Sigmoid colon (tissue), 4 donors: ENCODE measurements at regions not wholly inside any gene's neighbourhood (a gene's known extent, or its start where the extent isn't known, plus 50 kb on each side); places are given as distances from the start of the nearest gene placed in this dataset.

Source experiments
- CTCF ChIP-seq, 4 experiments: fragments of 450-650 bp in 3 of 4; fragments of 200-600 bp in 1 of 4; IDR thresholded peaks; one replicate each; pipeline ENCODE4 v1.5.1; 2016 to 2019; ENCODE audit warnings: antibody characterized with exemption in 4 of 4, mild to moderate bottlenecking in 3 of 4, moderate library complexity in 2 of 4
- POLR2AphosphoS5 ChIP-seq, 4 donors: sonication (generic); formaldehyde crosslinking; IDR thresholded peaks; one replicate each; pipeline ENCODE4 v1.6.1; 2017; ENCODE audit warnings: antibody characterized with exemption in 4 of 4

- TF ChIP-seq CTCF (IDR thresholded peaks at IDR 0.05), result no peak
- no peak for TF ChIP-seq POLR2AphosphoS5 (IDR thresholded peaks at IDR 0.05)
Observed at GRCh38 chr7:135833642-135834041, 85.0 kb upstream of the FAM180A start.
